GM12878 (cell line): ENCODE measurements at regions not wholly inside any gene's neighbourhood (a gene's known extent, or its start where the extent isn't known, plus 50 kb on each side); places are given as distances from the start of the nearest gene placed in this dataset.

Experiments
- ATAC-seq: fragments of 200-7000 bp; cut with Tn5 transposase; 3 replicates; pipeline ENCODE4 v1.9.1; 2020; ENCODE audit warnings: mild to moderate bottlenecking, moderate library complexity
- BruUV-seq: library from RNA; stranded (reverse); fragments of 400-500 nt; replicated peaks from 2 replicates; lab custom pipeline; 2021; lab: Mats Ljungman, UMichigan
- CTCF ChIA-PET: fragments of 300-600 bp; sonication (Branson Sonifier 250); formaldehyde crosslinking; extraction: SDS; loops from one replicate; lab custom pipeline; 2021; ENCODE audit warnings: inconsistent platforms; lab: Yijun Ruan, JAX
- POLR2A ChIA-PET: fragments of 350-600 bp; formaldehyde crosslinking; extraction: SDS; loops from one replicate; lab custom pipeline; 2021; ENCODE audit warnings: inconsistent platforms; lab: Charles Lee
- RAD21 ChIA-PET: fragments of 300-600 bp; sonication (Branson Sonifier 250); formaldehyde crosslinking; loops from one replicate; lab custom pipeline; 2023; ENCODE audit warnings: antibody characterized with exemption; ENCODE audit not compliant: unreplicated experiment; lab: Charles Lee
- SMC1A ChIA-PET: fragments of 300-600 bp; sonication (Branson Sonifier 250); formaldehyde crosslinking; loops from one replicate; lab custom pipeline; 2023; ENCODE audit not compliant: unreplicated experiment, uncharacterized antibody; lab: Charles Lee
- DNase-seq: peaks from one replicate; pipeline ENCODE4 v3.0.0-alpha.2; 2011; ENCODE audit warnings: low read depth, low spot score
- FAIRE-seq: peaks from 3 replicates; lab custom pipeline; 2011; peaks lifted over from hg19 to GRCh38; lab: Jason Lieb, UNC
- H2AFZ ChIP-seq: 2 replicates; pipeline ENCODE4 v1.6.0; 2011; ENCODE audit warnings: low read depth, low read length, control low read depth; ENCODE audit not compliant: control insufficient read depth
- H3K27ac ChIP-seq: 2 replicates; pipeline ENCODE4 v1.5.1; 2011; ENCODE audit warnings: control low read depth; ENCODE audit not compliant: control insufficient read depth, insufficient read depth
- H3K27me3 ChIP-seq, 2 experiments: replicated peaks in 1 of 2; 2 replicates each; pipeline versions ENCODE4 v1.6.0 to v1.6.1; 2011; ENCODE audit warnings: low read length in 1 of 2; ENCODE audit not compliant: control insufficient read depth in 2 of 2, insufficient read depth in 2 of 2
- H3K36me3 ChIP-seq, 2 experiments: 2 replicates each; pipeline ENCODE4 v1.5.1; 2011; ENCODE audit warnings: low read length in 1 of 2; ENCODE audit not compliant: control insufficient read depth in 2 of 2, insufficient read depth in 2 of 2
- H3K4me1 ChIP-seq: 2 replicates; pipeline ENCODE4 v1.6.1; 2011; ENCODE audit warnings: mild to moderate bottlenecking, low read length, moderate library complexity, mixed read lengths; ENCODE audit not compliant: control insufficient read depth, insufficient read depth
- H3K4me2 ChIP-seq: 2 replicates; pipeline ENCODE4 v1.6.0; 2011; ENCODE audit warnings: control low read depth; ENCODE audit not compliant: control insufficient read depth, insufficient read depth
- H3K4me3 ChIP-seq: fragments of 200-600 bp; sonication (generic); 2 replicates; pipeline ENCODE4 v1.5.1; 2016
- H3K79me2 ChIP-seq: 2 replicates; pipeline ENCODE4 v1.6.0; 2011; ENCODE audit warnings: low read length; ENCODE audit not compliant: control insufficient read depth, insufficient read depth
- H3K9ac ChIP-seq: 2 replicates; pipeline ENCODE4 v1.8.0; 2011; ENCODE audit warnings: low read length, control low read depth, mixed read lengths; ENCODE audit not compliant: control insufficient read depth, insufficient read depth
- H3K9me3 ChIP-seq: replicated peaks from 3 replicates; pipeline ENCODE4 v1.5.1; 2011; ENCODE audit warnings: mild to moderate bottlenecking, low read length; ENCODE audit not compliant: control insufficient read depth, insufficient read depth
- H4K20me1 ChIP-seq: 2 replicates; pipeline ENCODE4 v1.6.0; 2011; ENCODE audit not compliant: control insufficient read depth, insufficient read depth
- ASH2L ChIP-seq: fragments of 300-600, 200-600 bp; sonication (generic); IDR thresholded peaks from 2 replicates; pipeline ENCODE4 v1.6.1; 2017; ENCODE audit warnings: low read depth, mild to moderate bottlenecking, borderline replicate concordance
- ATF7 ChIP-seq: fragments of 450-650 bp; IDR thresholded peaks from 2 replicates; pipeline ENCODE4 v1.6.1; 2016; ENCODE audit warnings: low read depth, mild to moderate bottlenecking
- BCL11A ChIP-seq: IDR thresholded peaks from 2 replicates; pipeline ENCODE4 v1.6.1; 2011; ENCODE audit warnings: low read depth, low read length
- CHD1 ChIP-seq: IDR thresholded peaks from 2 replicates; pipeline ENCODE4 v1.6.1; 2012; ENCODE audit warnings: low read depth, low read length, improper control_type of control experiment
- EED ChIP-seq: sonication (generic); IDR thresholded peaks from 2 replicates; pipeline ENCODE4 v1.6.1; 2016; ENCODE audit warnings: antibody characterized with exemption, low read depth
- HCFC1 ChIP-seq: fragments of 150-350 bp; IDR thresholded peaks from 2 replicates; pipeline ENCODE4 v1.6.1; 2014; ENCODE audit warnings: low read length
- HDAC6 ChIP-seq: fragments of 200-600 bp; sonication (generic); IDR thresholded peaks from one replicate; pipeline ENCODE4 v1.8.0; 2017; ENCODE audit warnings: antibody characterized with exemption; ENCODE audit not compliant: unreplicated experiment
- IRF4 ChIP-seq: IDR thresholded peaks from 2 replicates; pipeline ENCODE4 v1.6.1; 2011; ENCODE audit warnings: low read depth, low read length
- MAX ChIP-seq: IDR thresholded peaks from 2 replicates; pipeline ENCODE4 v1.6.1; 2012; ENCODE audit warnings: low read depth, low read length, improper control_type of control experiment
- NFYB ChIP-seq: IDR thresholded peaks from 2 replicates; pipeline ENCODE4 v1.6.1; 2011; ENCODE audit warnings: low read depth, mild to moderate bottlenecking, low read length, improper control_type of control experiment, moderate library complexity; ENCODE audit not compliant: insufficient read depth
- RFX5 ChIP-seq: IDR thresholded peaks from 2 replicates; pipeline ENCODE4 v1.6.1; 2011; ENCODE audit warnings: low read depth, low read length, improper control_type of control experiment
- ZNF274 ChIP-seq: IDR thresholded peaks from one replicate; pipeline ENCODE4 v1.8.0; 2011; ENCODE audit not compliant: insufficient read length, insufficient read depth
- ZNF622 ChIP-seq: fragments of 450-650 bp; IDR thresholded peaks from 2 replicates; pipeline ENCODE4 v1.6.1; 2017; ENCODE audit warnings: mild to moderate bottlenecking, inconsistent platforms
- WGBS: methylation state at CpG from one replicate; pipeline ENCODE4 v1.1.6; 2016; ENCODE audit warnings: low lambda C conversion rate; ENCODE audit not compliant: insufficient replicate concordance, insufficient coverage; ENCODE audit errors: missing lambda C conversion rate; 5-methylcytosine and 5-hydroxymethylcytosine counted together
- in situ Hi-C: fragments of 300-500 bp; cut with MboI; formaldehyde crosslinking; loops from 9 replicates; pipeline ENCODE4 v1.14.3; 2018; ENCODE audit warnings: mixed read lengths
- intact Hi-C: fragments of 100-400 bp; cut with micrococcal nuclease; formaldehyde crosslinking; loops from one replicate; pipeline ENCODE4 v1.14.2; 2022; ENCODE audit not compliant: unreplicated experiment
- TF ChIP-seq, protein P1 (sequence below): fragments of 450-650 bp; IDR thresholded peaks from 2 replicates; pipeline ENCODE4 v1.6.1; 2016; ENCODE audit warnings: mild to moderate bottlenecking, moderate library complexity, borderline replicate concordance
- TF ChIP-seq, protein P2 (sequence below): IDR thresholded peaks from 2 replicates; pipeline ENCODE4 v1.6.1; 2011; ENCODE audit warnings: low read depth, low read length, improper control_type of control experiment, borderline replicate concordance

DNA sequence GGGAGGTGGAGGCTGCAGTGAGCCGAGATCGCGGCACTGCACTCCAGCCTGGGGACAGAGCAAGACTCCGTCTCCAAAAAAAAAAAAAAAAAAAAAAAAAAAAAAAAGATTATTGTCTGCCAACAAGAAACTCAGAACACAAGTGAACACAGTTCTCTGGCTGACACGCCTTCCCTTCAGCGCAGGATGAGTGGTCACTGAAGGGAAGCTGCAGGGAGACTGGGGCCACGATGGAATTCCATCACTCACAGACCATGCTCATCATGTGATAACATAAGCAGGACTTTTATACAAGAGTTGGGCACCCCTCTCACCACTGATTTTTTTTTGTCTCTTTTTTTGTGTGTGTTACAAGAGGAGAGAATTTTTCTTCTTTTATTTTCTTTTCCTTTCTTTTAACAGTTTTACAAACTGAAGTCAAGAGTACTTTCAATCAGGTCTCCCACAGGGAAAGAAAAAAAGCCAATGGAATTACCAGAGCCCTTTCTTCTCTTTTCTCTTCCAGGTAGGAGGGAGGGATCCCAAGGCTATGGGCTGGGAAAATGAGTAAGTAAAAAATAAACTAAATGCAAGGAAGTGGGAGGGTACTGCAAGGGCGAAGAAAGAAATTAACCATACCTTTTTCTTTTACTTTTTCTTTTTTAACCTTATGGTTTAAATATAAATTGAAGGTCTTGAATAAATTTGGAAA lies 435.6 kb downstream of the GPM6A start:
- SMC1A ChIA-PET: no interaction called here

DNA sequence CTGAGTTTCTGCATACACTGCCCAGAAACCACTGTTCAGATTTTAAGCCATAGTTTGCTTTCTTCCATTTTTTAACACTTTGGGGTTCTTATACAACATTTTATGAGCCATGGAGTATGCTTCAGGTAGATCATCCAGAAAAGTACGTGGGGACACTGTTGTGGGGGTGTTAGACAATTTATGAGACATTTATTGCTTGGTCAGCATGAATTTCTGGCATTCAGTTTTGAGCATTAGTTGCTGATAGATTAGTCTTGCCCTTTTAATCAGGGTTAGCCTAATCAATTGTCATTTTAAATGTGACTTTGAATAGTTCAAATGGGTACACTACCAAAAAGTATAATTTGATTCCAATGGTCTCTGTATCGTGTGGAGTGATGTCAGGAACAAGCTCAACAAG lies 434.9 kb downstream of the GPM6A start:
- no peak overlapping the region for H3K4me2 ChIP-seq
- FAIRE-seq (no peak), ATAC-seq (no peak), DNase-seq (no peak)
- H3K27me3 ChIP-seq: no peaks in the 10 kb centered on the region
- CTCF ChIA-PET: no interaction called here
- POLR2A ChIA-PET: no interaction called here
- H3K27ac ChIP-seq: no peak overlapping the region
- H3K9ac ChIP-seq: no peak overlapping the region
- H4K20me1 ChIP-seq: no peaks in the 10 kb centered on the region
- no peak overlapping the region for H2AFZ ChIP-seq
- SMC1A ChIA-PET: no interaction called here
- RAD21 ChIA-PET: no interaction called here
- no peak overlapping the region for H3K4me3 ChIP-seq
- 2% methylated on average over 2 of the region's 2 CpGs for WGBS
- intact Hi-C loops: no loop called here
- H3K9me3 ChIP-seq: no peaks in the 10 kb centered on the region
- H3K36me3 ChIP-seq: no peaks in the 10 kb centered on the region
- in situ Hi-C loops: no loop called here
- no peaks in the 10 kb centered on the region for H3K4me1 ChIP-seq
- no peaks in the 10 kb centered on the region for H3K79me2 ChIP-seq
- BruUV-seq: no TSS peak
- TF ChIP-seq HDAC6: no peak
- TF ChIP-seq ZNF622: no peak
- TF ChIP-seq ATF7: no peak
- no peak for TF ChIP-seq NFYB
- no peak for TF ChIP-seq BCL11A
- TF ChIP-seq ASH2L: no peak
- no peak for TF ChIP-seq ZNF274
- TF ChIP-seq, protein P1, sequence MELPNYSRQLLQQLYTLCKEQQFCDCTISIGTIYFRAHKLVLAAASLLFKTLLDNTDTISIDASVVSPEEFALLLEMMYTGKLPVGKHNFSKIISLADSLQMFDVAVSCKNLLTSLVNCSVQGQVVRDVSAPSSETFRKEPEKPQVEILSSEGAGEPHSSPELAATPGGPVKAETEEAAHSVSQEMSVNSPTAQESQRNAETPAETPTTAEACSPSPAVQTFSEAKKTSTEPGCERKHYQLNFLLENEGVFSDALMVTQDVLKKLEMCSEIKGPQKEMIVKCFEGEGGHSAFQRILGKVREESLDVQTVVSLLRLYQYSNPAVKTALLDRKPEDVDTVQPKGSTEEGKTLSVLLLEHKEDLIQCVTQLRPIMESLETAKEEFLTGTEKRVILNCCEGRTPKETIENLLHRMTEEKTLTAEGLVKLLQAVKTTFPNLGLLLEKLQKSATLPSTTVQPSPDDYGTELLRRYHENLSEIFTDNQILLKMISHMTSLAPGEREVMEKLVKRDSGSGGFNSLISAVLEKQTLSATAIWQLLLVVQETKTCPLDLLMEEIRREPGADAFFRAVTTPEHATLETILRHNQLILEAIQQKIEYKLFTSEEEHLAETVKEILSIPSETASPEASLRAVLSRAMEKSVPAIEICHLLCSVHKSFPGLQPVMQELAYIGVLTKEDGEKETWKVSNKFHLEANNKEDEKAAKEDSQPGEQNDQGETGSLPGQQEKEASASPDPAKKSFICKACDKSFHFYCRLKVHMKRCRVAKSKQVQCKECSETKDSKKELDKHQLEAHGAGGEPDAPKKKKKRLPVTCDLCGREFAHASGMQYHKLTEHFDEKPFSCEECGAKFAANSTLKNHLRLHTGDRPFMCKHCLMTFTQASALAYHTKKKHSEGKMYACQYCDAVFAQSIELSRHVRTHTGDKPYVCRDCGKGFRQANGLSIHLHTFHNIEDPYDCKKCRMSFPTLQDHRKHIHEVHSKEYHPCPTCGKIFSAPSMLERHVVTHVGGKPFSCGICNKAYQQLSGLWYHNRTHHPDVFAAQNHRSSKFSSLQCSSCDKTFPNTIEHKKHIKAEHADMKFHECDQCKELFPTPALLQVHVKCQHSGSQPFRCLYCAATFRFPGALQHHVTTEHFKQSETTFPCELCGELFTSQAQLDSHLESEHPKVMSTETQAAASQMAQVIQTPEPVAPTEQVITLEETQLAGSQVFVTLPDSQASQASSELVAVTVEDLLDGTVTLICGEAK: no peak
- no peak for TF ChIP-seq CHD1
- no peak for TF ChIP-seq EED
- TF ChIP-seq HCFC1: no peak
- no peak for TF ChIP-seq MAX
- TF ChIP-seq, protein P2, sequence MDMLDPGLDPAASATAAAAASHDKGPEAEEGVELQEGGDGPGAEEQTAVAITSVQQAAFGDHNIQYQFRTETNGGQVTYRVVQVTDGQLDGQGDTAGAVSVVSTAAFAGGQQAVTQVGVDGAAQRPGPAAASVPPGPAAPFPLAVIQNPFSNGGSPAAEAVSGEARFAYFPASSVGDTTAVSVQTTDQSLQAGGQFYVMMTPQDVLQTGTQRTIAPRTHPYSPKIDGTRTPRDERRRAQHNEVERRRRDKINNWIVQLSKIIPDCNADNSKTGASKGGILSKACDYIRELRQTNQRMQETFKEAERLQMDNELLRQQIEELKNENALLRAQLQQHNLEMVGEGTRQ: no peak

More for the DNA sequence above, 435.6 kb downstream of the GPM6A start:
- ATAC-seq: no peak
- ChIA-PET CTCF (no interaction called here), RAD21 (no interaction called here), POLR2A (no interaction called here)
- no peaks in the 10 kb centered on the region for H3K4me1 ChIP-seq
- intact Hi-C loops (no loop called here), in situ Hi-C loops (no loop called here)
- no TSS peak for BruUV-seq
- WGBS: 8% methylated on average over 4 of the region's 8 CpGs
- H3K36me3 ChIP-seq: no peaks in the 10 kb centered on the region
- FAIRE-seq: no peak
- H4K20me1 ChIP-seq: no peaks in the 10 kb centered on the region
- H3K79me2 ChIP-seq: no peaks in the 10 kb centered on the region
- TF ChIP-seq IRF4 (no peak), RFX5 (no peak)
- H3K9ac ChIP-seq: no peak overlapping the region
- no peaks in the 10 kb centered on the region for H3K9me3 ChIP-seq
- H3K27ac ChIP-seq: no peak overlapping the region
- no peak overlapping the region for H3K4me3 ChIP-seq
- no peaks in the 10 kb centered on the region for H3K27me3 ChIP-seq
- no peak overlapping the region for H2AFZ ChIP-seq
- H3K4me2 ChIP-seq: no peak overlapping the region
- DNase-seq: no peak
